IMR-90 (cell line): ENCODE measurements at regions not wholly inside any gene's neighbourhood (a gene's known extent, or its start where the extent isn't known, plus 50 kb on each side); places are given as distances from the start of the nearest gene placed in this dataset.

Experiments used
- ATAC-seq: fragments of 200-7000 bp; cut with Tn5 transposase; 2 replicates; pipeline ENCODE4 v1.9.1; 2020; ENCODE audit warnings: low read depth, mild to moderate bottlenecking, moderate library complexity
- BruUV-seq: library from RNA; stranded (reverse); fragments of 400-500 nt; replicated peaks from 2 replicates; lab custom pipeline; 2021; lab: Mats Ljungman, UMichigan
- CTCF ChIA-PET: fragments of 300-600 bp; formaldehyde crosslinking; extraction: SDS; loops from one replicate; lab custom pipeline; 2021; ENCODE audit warnings: antibody characterized with exemption; lab: Yijun Ruan, JAX
- POLR2A ChIA-PET: fragments of 300-600 bp; sonication (Branson Sonifier 250); formaldehyde crosslinking; loops from one replicate; lab custom pipeline; 2022; ENCODE audit warnings: antibody characterized with exemption; ENCODE audit not compliant: unreplicated experiment; lab: Charles Lee
- DNase-seq: peaks from one replicate; pipeline ENCODE4 v3.0.0; 2013
- H2AFZ ChIP-seq: replicated peaks from 2 replicates; pipeline ENCODE3; 2013; ENCODE audit warnings: low read length, mild to moderate bottlenecking; ENCODE audit not compliant: poor library complexity
- H2AK5ac ChIP-seq: 2 replicates; pipeline ENCODE4 v1.6.1; 2013; ENCODE audit warnings: low read depth, low read length, inconsistent platforms
- H2AK9ac ChIP-seq: replicated peaks from 2 replicates; pipeline ENCODE3; 2013; ENCODE audit warnings: mild to moderate bottlenecking, low read depth, low read length, moderate library complexity; ENCODE audit not compliant: poor library complexity
- H2BK120ac ChIP-seq: 2 replicates; pipeline ENCODE4 v1.6.1; 2013; ENCODE audit warnings: low read depth, low read length, inconsistent platforms
- H2BK15ac ChIP-seq: 3 replicates; pipeline ENCODE4 v1.6.1; 2013; ENCODE audit warnings: low read depth, low read length, inconsistent platforms
- H2BK20ac ChIP-seq: 2 replicates; pipeline ENCODE4 v1.6.1; 2013; ENCODE audit warnings: low read depth, mild to moderate bottlenecking, inconsistent platforms, low read length, moderate library complexity
- H2BK5ac ChIP-seq: 2 replicates; pipeline ENCODE4 v1.6.1; 2013; ENCODE audit warnings: mild to moderate bottlenecking, low read depth, low read length, inconsistent platforms; ENCODE audit not compliant: poor library complexity, severe bottlenecking
- H3K14ac ChIP-seq: replicated peaks from 2 replicates; pipeline ENCODE4 v1.6.1; 2013; ENCODE audit warnings: low read depth, low read length, inconsistent platforms
- H3K18ac ChIP-seq: 2 replicates; pipeline ENCODE4 v1.6.1; 2013; ENCODE audit warnings: low read depth, low read length, control low read depth
- H3K23ac ChIP-seq: 2 replicates; pipeline ENCODE4 v1.6.1; 2013; ENCODE audit warnings: low read depth, low read length, inconsistent platforms
- H3K27ac ChIP-seq: 2 replicates; pipeline ENCODE4 v1.5.1; 2013; ENCODE audit warnings: mild to moderate bottlenecking, control low read depth, low read length; ENCODE audit not compliant: insufficient read depth
- H3K27me3 ChIP-seq: 2 replicates; pipeline ENCODE4 v1.6.1; 2013; ENCODE audit warnings: low read length; ENCODE audit not compliant: control insufficient read depth, insufficient read depth
- H3K36me3 ChIP-seq: 2 replicates; pipeline ENCODE4 v1.6.1; 2013; ENCODE audit warnings: low read length, mixed read lengths; ENCODE audit not compliant: control insufficient read depth, insufficient read depth
- H3K4ac ChIP-seq: 2 replicates; pipeline ENCODE4 v1.6.1; 2013; ENCODE audit warnings: low read depth, low read length, inconsistent platforms
- H3K4me1 ChIP-seq: 2 replicates; pipeline ENCODE4 v1.6.1; 2013; ENCODE audit warnings: low read length, mixed read lengths; ENCODE audit not compliant: control insufficient read depth, insufficient read depth
- H3K4me2 ChIP-seq: 2 replicates; pipeline ENCODE4 v1.6.1; 2013; ENCODE audit warnings: low read depth, mild to moderate bottlenecking, control low read depth, low read length, moderate library complexity
- H3K4me3 ChIP-seq: 2 replicates; pipeline ENCODE4 v1.5.1; 2013; ENCODE audit warnings: low read depth, mild to moderate bottlenecking, control low read depth, low read length, moderate library complexity; ENCODE audit not compliant: insufficient read depth
- H3K56ac ChIP-seq: 2 replicates; pipeline ENCODE4 v1.6.1; 2013; ENCODE audit warnings: low read length, inconsistent platforms; ENCODE audit not compliant: insufficient read depth; ENCODE audit errors: extremely low read depth
- H3K79me1 ChIP-seq, 2 experiments: 2 replicates each; pipeline ENCODE4 v1.6.1; 2013; ENCODE audit warnings: low read length in 2 of 2, inconsistent platforms in 1 of 2, low read depth in 1 of 2
- H3K9ac ChIP-seq: 2 replicates; pipeline ENCODE4 v1.6.1; 2013; ENCODE audit warnings: low read depth, low read length, control low read depth
- H3K9me1 ChIP-seq: 2 replicates; pipeline ENCODE4 v1.6.1; 2013; ENCODE audit warnings: low read length, inconsistent platforms; ENCODE audit not compliant: insufficient read depth
- H3K9me3 ChIP-seq: 2 replicates; pipeline ENCODE4 v1.6.1; 2013; ENCODE audit warnings: low read length; ENCODE audit not compliant: control insufficient read depth, insufficient read depth
- H4K20me1 ChIP-seq: 2 replicates; pipeline ENCODE4 v1.6.1; 2013; ENCODE audit warnings: low read length, inconsistent platforms; ENCODE audit not compliant: insufficient read depth
- H4K5ac ChIP-seq: 2 replicates; pipeline ENCODE4 v1.6.1; 2013; ENCODE audit warnings: mild to moderate bottlenecking, low read depth, low read length, control low read depth
- H4K8ac ChIP-seq, 2 experiments: 2 replicates each; pipeline ENCODE4 v1.6.1; 2013; ENCODE audit warnings: low read depth in 2 of 2, low read length in 2 of 2, control low read depth in 1 of 2, inconsistent platforms in 1 of 2
- H4K91ac ChIP-seq: 2 replicates; pipeline ENCODE4 v1.6.1; 2013; ENCODE audit warnings: low read depth, low read length, inconsistent platforms; ENCODE audit not compliant: insufficient read depth
- RAD21 ChIP-seq: IDR thresholded peaks from 2 replicates; pipeline ENCODE4 v1.6.1; 2012; ENCODE audit warnings: low read length, improper control_type of control experiment
- RCOR1 ChIP-seq: IDR thresholded peaks from 2 replicates; pipeline ENCODE4 v1.6.1; 2012; ENCODE audit warnings: mild to moderate bottlenecking, low read length, improper control_type of control experiment; ENCODE audit not compliant: insufficient replicate concordance
- WGBS, 2 experiments: methylation state at CpG; one replicate each; pipeline versions ENCODE4 v1.1.5 to v1.1.7; 2013; ENCODE audit warnings: missing lambda C conversion rate in 2 of 2; ENCODE audit not compliant: insufficient read length in 1 of 2; ENCODE audit errors: extremely low coverage in 2 of 2; 5-methylcytosine and 5-hydroxymethylcytosine counted together
- dilution Hi-C: fragments of 300-500 bp; cut with HindIII; formaldehyde crosslinking; loops from one replicate; pipeline ENCODE4 v1.14.3; 2018; ENCODE audit warnings: low sequenced_read_pairs; ENCODE audit not compliant: unreplicated experiment
- in situ Hi-C: fragments of 300-500 bp; cut with MboI; formaldehyde crosslinking; loops from 3 replicates; pipeline ENCODE4 v1.14.3; 2019; ENCODE audit warnings: low sequenced_read_pairs, inconsistent platforms, mixed read lengths
- intact Hi-C: fragments of 100-400 bp; cut with micrococcal nuclease; formaldehyde crosslinking; loops from 2 replicates; pipeline ENCODE4 v1.10.0; 2022

- Histone ChIP-seq H3K27ac (no peak overlapping the region), H2BK15ac (no peak overlapping the region), H3K4ac (no peak overlapping the region), H3K23ac (no peak overlapping the region), H3K9me1 (no peaks in the 10 kb centered on the region), H3K18ac (no peak overlapping the region), H4K20me1 (no peaks in the 10 kb centered on the region), H3K14ac (no peak overlapping the region), H3K27me3 (no peaks in the 10 kb centered on the region), H2AFZ (no peak overlapping the region), H2BK120ac (no peak overlapping the region), H3K9me3 (peaks cover 16% of the 10 kb centered on the region), H3K79me1 (no peaks in the 10 kb centered on the region), H4K8ac (no peak overlapping the region), H3K36me3 (no peaks in the 10 kb centered on the region), H2AK9ac (no peak overlapping the region), H2BK5ac (no peak overlapping the region), H3K56ac (no peak overlapping the region), H3K4me3 (no peak overlapping the region), H3K4me2 (no peak overlapping the region), H3K9ac (no peak overlapping the region), H4K91ac (no peak overlapping the region), H2BK20ac (no peak overlapping the region), H2AK5ac (no peak overlapping the region), H3K4me1 (no peaks in the 10 kb centered on the region), H4K5ac (no peak overlapping the region)
- ChIA-PET CTCF (no interaction called here), POLR2A (no interaction called here)
- intact Hi-C loops (no loop called here), in situ Hi-C loops (no loop called here), dilution Hi-C loops (no loop called here)
- WGBS, 2 experiments, result no CpG with 5 or more reads among the region's 9 CpGs
- no peak for ATAC-seq
- no peak for DNase-seq
- TF ChIP-seq RCOR1, result no peak
- no peak for TF ChIP-seq RAD21
- BruUV-seq, result no TSS peak
Observed at GRCh38 chr6:67888546-67888885, 746.6 kb upstream of the ADGRB3 start.
